Natural killer cell (primary cell): ENCODE measurements at regions not wholly inside any gene's neighbourhood (a gene's known extent, or its start where the extent isn't known, plus 50 kb on each side); places are given as distances from the start of the nearest gene placed in this dataset.

ENCODE experiments used
- ATAC-seq, 3 donors: fragments of 150-1000 bp in 2 of 3; fragments of 200-7000 bp in 1 of 3; cut with Tn5 transposase; 1 replicate in 1 of 3; 2 replicates in 2 of 3; pipeline ENCODE4 v1.10.0; 2021; ENCODE audit warnings: mild to moderate bottlenecking in 2 of 3, moderate library complexity in 2 of 3
- DNase-seq, 2 donors: peaks; one replicate each; pipeline versions ENCODE4 v3.0.0 to v3.0.0-alpha.2; 2013 to 2021; ENCODE audit warnings: mixed read lengths in 1 of 2
- H3K27ac ChIP-seq: one replicate; pipeline ENCODE4 v1.5.1; 2013; ENCODE audit warnings: mild to moderate bottlenecking, low read length
- H3K27me3 ChIP-seq: one replicate; pipeline ENCODE4 v1.6.1; 2013; ENCODE audit warnings: low read length; ENCODE audit not compliant: control insufficient read depth, insufficient read depth
- H3K36me3 ChIP-seq: one replicate; pipeline ENCODE4 v1.6.1; 2013; ENCODE audit warnings: low read length; ENCODE audit not compliant: control insufficient read depth, insufficient read depth
- H3K4me1 ChIP-seq: one replicate; pipeline ENCODE4 v1.6.1; 2013; ENCODE audit warnings: low read length; ENCODE audit not compliant: control insufficient read depth, insufficient read depth
- H3K4me3 ChIP-seq: one replicate; pipeline ENCODE4 v1.5.1; 2013; ENCODE audit warnings: low read length
- H3K9me3 ChIP-seq: one replicate; pipeline ENCODE4 v1.6.1; 2013; ENCODE audit warnings: low read length; ENCODE audit not compliant: control insufficient read depth, insufficient read depth
- H3K27ac Mint-ChIP-seq, 2 donors: one replicate each; pipeline ENCODE4 v1.8.0; 2022; ENCODE audit warnings: mild to moderate bottlenecking in 2 of 2, mixed read lengths in 2 of 2, moderate library complexity in 1 of 2
- H3K27me3 Mint-ChIP-seq, 2 donors: one replicate each; pipeline ENCODE4 v1.8.0; 2022; ENCODE audit warnings: low read depth in 2 of 2, mixed read lengths in 2 of 2
- H3K36me3 Mint-ChIP-seq: one replicate; pipeline ENCODE4 v1.8.0; 2022; ENCODE audit warnings: mixed read lengths
- H3K4me1 Mint-ChIP-seq, 2 donors: one replicate each; pipeline ENCODE4 v1.8.0; 2022; ENCODE audit warnings: mixed read lengths in 2 of 2
- H3K4me3 Mint-ChIP-seq: one replicate; pipeline ENCODE4 v1.8.0; 2022; ENCODE audit warnings: mild to moderate bottlenecking, moderate library complexity, mixed read lengths
- H3K9me3 Mint-ChIP-seq, 2 donors: one replicate each; pipeline ENCODE4 v1.8.0; 2022; ENCODE audit warnings: mixed read lengths in 2 of 2
- CTCF ChIP-seq: fragments of 200-600 bp; IDR thresholded peaks from one replicate; pipeline ENCODE4 v1.8.0; 2022; ENCODE audit warnings: antibody characterized with exemption
- WGBS: methylation state at CpG from one replicate; pipeline ENCODE4 v1.1.7; 2013; ENCODE audit warnings: missing lambda C conversion rate; ENCODE audit not compliant: insufficient coverage; 5-methylcytosine and 5-hydroxymethylcytosine counted together
- intact Hi-C: fragments of 100-400 bp; cut with micrococcal nuclease; formaldehyde crosslinking; loops from one replicate; pipeline ENCODE4 v1.14.2; 2022

GRCh38 chr7:84509522-84509921 lies 314.9 kb upstream of the SEMA3A start:
- no peak overlapping the region for H3K4me3 Mint-ChIP-seq
- 94% methylated on average over 1 of the region's 1 CpG for WGBS

GRCh38 chr7:84508606-84509005 lies 314.0 kb upstream of the SEMA3A start:
- Mint-ChIP-seq H3K4me1 (no peaks in the 10 kb centered on the region), H3K4me3 (no peak overlapping the region), H3K36me3 (no peaks in the 10 kb centered on the region), H3K9me3 (peaks cover 15 to 16% of the 10 kb centered on the region in 2 donors), H3K27ac (no peak overlapping the region), H3K27me3 (no peaks in the 10 kb centered on the region)
- Histone ChIP-seq H3K4me1 (no peaks in the 10 kb centered on the region), H3K36me3 (no peaks in the 10 kb centered on the region), H3K27me3 (no peaks in the 10 kb centered on the region), H3K27ac (no peak overlapping the region), H3K9me3 (no peaks in the 10 kb centered on the region), H3K4me3 (no peak overlapping the region)
- DNase-seq (no peak), ATAC-seq (no peak)
- 83% methylated on average over 4 of the region's 4 CpGs for WGBS
- TF ChIP-seq CTCF: no peak
- intact Hi-C loops: loop anchor here (10.0 kb wide), 1 partner anchor 56 kb away; no protein-coding TSS in a partner anchor

More at GRCh38 chr7:84509522-84509921, 314.9 kb upstream of the SEMA3A start:
- no peaks in the 10 kb centered on the region for H3K36me3 ChIP-seq
- H3K4me1 ChIP-seq: no peaks in the 10 kb centered on the region
- Mint-ChIP-seq H3K36me3 (no peaks in the 10 kb centered on the region), H3K9me3 (peaks cover 15 to 16% of the 10 kb centered on the region in 2 donors), H3K27me3 (no peaks in the 10 kb centered on the region), H3K4me1 (no peaks in the 10 kb centered on the region), H3K27ac (no peak overlapping the region)
- intact Hi-C loops: loop anchor here (10.0 kb wide), 1 partner anchor 55 kb away; no protein-coding TSS in a partner anchor
- H3K9me3 ChIP-seq: no peaks in the 10 kb centered on the region
- no peaks in the 10 kb centered on the region for H3K27me3 ChIP-seq
- no peak for DNase-seq
- no peak for TF ChIP-seq CTCF
- no peak for ATAC-seq
- no peak overlapping the region for H3K27ac ChIP-seq
- no peak overlapping the region for H3K4me3 ChIP-seq

GRCh38 chr7:84507529-84507928 lies 312.9 kb upstream of the SEMA3A start:
- no peak overlapping the region for H3K27ac Mint-ChIP-seq
- intact Hi-C loops: loop anchor here (10.0 kb wide), 1 partner anchor 57 kb away; no protein-coding TSS in a partner anchor
- WGBS: 81% methylated on average over 4 of the region's 5 CpGs

More at GRCh38 chr7:84507529-84507928, 312.9 kb upstream of the SEMA3A start:
- H3K27me3 Mint-ChIP-seq: no peaks in the 10 kb centered on the region
- H3K9me3 Mint-ChIP-seq: peaks cover 15 to 16% of the 10 kb centered on the region in 2 donors
- Histone ChIP-seq H3K27me3 (no peaks in the 10 kb centered on the region), H3K9me3 (no peaks in the 10 kb centered on the region), H3K36me3 (no peaks in the 10 kb centered on the region), H3K4me3 (no peak overlapping the region), H3K27ac (no peak overlapping the region), H3K4me1 (no peaks in the 10 kb centered on the region)
- no peak for DNase-seq
- H3K4me3 Mint-ChIP-seq: no peak overlapping the region
- TF ChIP-seq CTCF: no peak
- no peaks in the 10 kb centered on the region for H3K4me1 Mint-ChIP-seq
- ATAC-seq: no peak
- H3K36me3 Mint-ChIP-seq: no peaks in the 10 kb centered on the region
